CD14-positive monocyte (primary cell): ENCODE measurements at regions not wholly inside any gene's neighbourhood (a gene's known extent, or its start where the extent isn't known, plus 50 kb on each side); places are given as distances from the start of the nearest gene placed in this dataset.

Source experiments
- DNase-seq, 3 donors: peaks; one replicate each; pipeline ENCODE4 v3.0.0-alpha.2; 2011 to 2022
- H2AFZ ChIP-seq: 2 replicates; pipeline ENCODE4 v1.6.0; 2012; ENCODE audit warnings: mild to moderate bottlenecking, low read depth, low read length, inconsistent platforms; ENCODE audit not compliant: insufficient read depth, poor library complexity, severe bottlenecking
- H3K27ac ChIP-seq, 2 donors: 1 replicate in 1 of 2; 2 replicates in 1 of 2; pipeline ENCODE4 v1.5.1; 2012 to 2013; ENCODE audit warnings: low read length in 2 of 2, control low read depth in 1 of 2, inconsistent platforms in 1 of 2, low read depth in 1 of 2, mild to moderate bottlenecking in 1 of 2
- H3K27me3 ChIP-seq, 2 donors: one replicate each; pipeline versions ENCODE4 v1.6.0 to v1.6.1; 2011 to 2013; ENCODE audit warnings: low read length in 2 of 2; ENCODE audit not compliant: control insufficient read depth in 2 of 2, insufficient read depth in 2 of 2
- H3K36me3 ChIP-seq, 2 donors: replicated peaks in 1 of 2; 1 replicate in 1 of 2; 2 replicates in 1 of 2; pipeline versions ENCODE4 v1.5.1 to v1.6.1; 2012 to 2013; ENCODE audit warnings: low read length in 2 of 2, control low read depth in 1 of 2, inconsistent platforms in 1 of 2, mild to moderate bottlenecking in 1 of 2; ENCODE audit not compliant: insufficient read depth in 2 of 2, control insufficient read depth in 1 of 2
- H3K4me1 ChIP-seq, 2 donors: 1 replicate in 1 of 2; 2 replicates in 1 of 2; pipeline versions ENCODE4 v1.5.1 to v1.6.1; 2012 to 2013; ENCODE audit warnings: low read length in 2 of 2, control low read depth in 1 of 2, inconsistent platforms in 1 of 2, mild to moderate bottlenecking in 1 of 2, moderate library complexity in 1 of 2; ENCODE audit not compliant: insufficient read depth in 2 of 2, control insufficient read depth in 1 of 2
- H3K4me2 ChIP-seq: replicated peaks from 2 replicates; pipeline ENCODE3; 2012; ENCODE audit warnings: low read length, moderate library complexity, mild to moderate bottlenecking; ENCODE audit not compliant: poor library complexity, severe bottlenecking; ENCODE audit errors: extremely low read depth
- H3K4me3 ChIP-seq, 3 experiments: fragments of 200-600 bp in 1 of 3; sonication (generic) in 1 of 3; replicated peaks in 1 of 3; 1 replicate in 2 of 3; 2 replicates in 1 of 3; pipeline ENCODE4 v1.5.1; 2011 to 2013; ENCODE audit warnings: low read length in 3 of 3, mild to moderate bottlenecking in 3 of 3, control low read depth in 2 of 3, low read depth in 2 of 3, inconsistent platforms in 1 of 3, moderate library complexity in 1 of 3
- H3K79me2 ChIP-seq: 2 replicates; pipeline ENCODE4 v1.6.0; 2012; ENCODE audit warnings: mild to moderate bottlenecking, control low read depth, inconsistent platforms, low read length, moderate library complexity; ENCODE audit not compliant: insufficient read depth
- H3K9ac ChIP-seq: 2 replicates; pipeline ENCODE4 v1.6.0; 2017; ENCODE audit warnings: low read length, mild to moderate bottlenecking; ENCODE audit not compliant: insufficient read depth, poor library complexity, severe bottlenecking
- H3K9me3 ChIP-seq, 2 donors: replicated peaks in 1 of 2; 1 replicate in 1 of 2; 2 replicates in 1 of 2; pipeline versions ENCODE4 v1.5.1 to v1.6.1; 2012 to 2013; ENCODE audit warnings: low read length in 2 of 2, control low read depth in 1 of 2; ENCODE audit not compliant: control insufficient read depth in 1 of 2, insufficient read depth in 1 of 2
- H4K20me1 ChIP-seq: 2 replicates; pipeline ENCODE4 v1.6.0; 2012; ENCODE audit warnings: mild to moderate bottlenecking, low read length, control low read depth, moderate library complexity; ENCODE audit not compliant: insufficient read depth
- H3K27ac Mint-ChIP-seq, 7 donors: one replicate each; pipeline ENCODE4 v1.8.0; 2020; ENCODE audit warnings: mild to moderate bottlenecking in 7 of 7, mixed read lengths in 7 of 7, moderate library complexity in 6 of 7, inconsistent platforms in 2 of 7
- H3K27me3 Mint-ChIP-seq, 3 donors: one replicate each; pipeline ENCODE4 v1.8.0; 2021 to 2022; ENCODE audit warnings: low read depth in 3 of 3, mild to moderate bottlenecking in 3 of 3, mixed read lengths in 3 of 3, moderate library complexity in 3 of 3, inconsistent platforms in 1 of 3
- H3K36me3 Mint-ChIP-seq, 2 donors: one replicate each; pipeline ENCODE4 v1.8.0; 2020; ENCODE audit warnings: mixed read lengths in 2 of 2, inconsistent platforms in 1 of 2, mild to moderate bottlenecking in 1 of 2
- H3K4me1 Mint-ChIP-seq: one replicate; pipeline ENCODE4 v1.8.0; 2020; ENCODE audit warnings: mild to moderate bottlenecking, mixed read lengths
- H3K4me3 Mint-ChIP-seq, 2 donors: one replicate each; pipeline ENCODE4 v1.8.0; 2020; ENCODE audit warnings: mild to moderate bottlenecking in 2 of 2, mixed read lengths in 2 of 2, moderate library complexity in 1 of 2
- H3K9me3 Mint-ChIP-seq, 7 donors: one replicate each; pipeline ENCODE4 v1.8.0; 2020 to 2022; ENCODE audit warnings: mixed read lengths in 7 of 7, mild to moderate bottlenecking in 6 of 7, moderate library complexity in 6 of 7, inconsistent platforms in 2 of 7
- CTCF ChIP-seq: fragments of 200-600 bp; IDR thresholded peaks from one replicate; pipeline ENCODE4 v1.8.0; 2022; ENCODE audit warnings: antibody characterized with exemption, mild to moderate bottlenecking
- WGBS: methylation state at CpG from one replicate; pipeline ENCODE4 v1.1.5; 2013; ENCODE audit warnings: missing lambda C conversion rate; ENCODE audit not compliant: insufficient coverage; 5-methylcytosine and 5-hydroxymethylcytosine counted together
- intact Hi-C, 2 donors: fragments of 100-400 bp; cut with micrococcal nuclease; formaldehyde crosslinking; loops; one replicate each; pipeline versions ENCODE4 v1.15.0 to v1.15.1; 2023

DNA sequence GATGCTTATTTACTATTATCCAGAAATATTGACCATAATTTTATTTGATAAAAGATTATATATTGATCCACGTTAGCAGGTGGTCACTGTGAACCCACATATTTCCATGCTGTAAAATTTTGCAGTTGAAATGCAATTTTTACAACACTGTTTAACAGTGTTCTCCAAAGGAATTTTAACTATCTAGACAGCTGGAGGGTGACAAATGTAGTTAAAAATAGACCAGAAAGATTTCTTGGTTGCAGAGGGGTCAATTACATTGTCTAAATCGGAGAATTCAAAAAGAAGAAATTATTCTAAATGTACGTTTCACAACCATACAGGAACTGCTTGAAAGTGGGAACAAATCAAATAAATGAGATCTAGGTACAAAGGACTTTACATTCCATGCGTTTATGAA lies 625.2 kb upstream of the NCAM2 start:
- Histone ChIP-seq H4K20me1 (no peaks in the 10 kb centered on the region), H3K4me2 (no peak overlapping the region)
- intact Hi-C loops, result no loop called here

DNA sequence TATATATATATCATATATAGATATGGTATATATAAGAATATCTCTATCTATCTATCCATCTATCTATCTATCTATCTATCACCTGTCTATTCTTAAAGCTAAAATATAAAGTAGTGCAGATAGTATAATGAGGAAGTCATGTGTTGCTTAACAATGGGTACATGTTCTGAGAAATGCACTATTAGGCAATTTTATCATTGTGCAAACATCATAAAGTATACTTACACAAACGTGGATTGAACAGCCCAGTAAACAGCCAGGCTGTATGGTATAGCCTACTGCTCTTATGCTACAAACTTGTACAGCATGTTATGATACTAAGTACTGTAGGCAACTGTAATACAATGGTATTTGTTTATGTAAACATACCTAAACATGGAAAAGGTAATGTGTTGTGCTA lies 621.0 kb upstream of the NCAM2 start:
- peaks cover 6 to 16% of the 10 kb centered on the region in 2 donors for H3K4me1 ChIP-seq
- peak overlapping the region in 1 of 3 experiments; percentile 28 for H3K4me3 ChIP-seq
- H3K27ac ChIP-seq, result peak overlapping the region in 1 of 2 donors; percentile 66
- no peaks in the 10 kb centered on the region for H3K27me3 ChIP-seq
- H3K4me2 ChIP-seq, result peak overlapping the region; percentile 2
- intact Hi-C loops, result no loop called here
- H3K4me1 Mint-ChIP-seq, result peaks cover 16% of the 10 kb centered on the region
- H3K36me3 ChIP-seq, result no peaks in the 10 kb centered on the region
- H3K9me3 ChIP-seq, result peaks cover 4 to 7% of the 10 kb centered on the region in 2 donors
- peaks cover 4 to 12% (median 8%) of the 10 kb centered on the region in 7 donors for H3K9me3 Mint-ChIP-seq
- no peak for TF ChIP-seq CTCF
- H3K36me3 Mint-ChIP-seq, result no peaks in the 10 kb centered on the region
- no peak overlapping the region for H3K9ac ChIP-seq
- WGBS, result no CpG with 5 or more reads among the region's 1 CpG
- H3K27ac Mint-ChIP-seq, result peak overlapping the region in 1 of 7 donors; percentile 9
- no peak overlapping the region for H2AFZ ChIP-seq
- no peaks in the 10 kb centered on the region for H3K79me2 ChIP-seq
- H4K20me1 ChIP-seq, result no peaks in the 10 kb centered on the region
- peaks cover 0 to 1% (median 0%) of the 10 kb centered on the region in 3 donors for H3K27me3 Mint-ChIP-seq
- H3K4me3 Mint-ChIP-seq, result no peak overlapping the region
- DNase-seq, result peak; percentile 21 to 27 (median 26)

More for the DNA sequence above, 625.2 kb upstream of the NCAM2 start:
- Histone ChIP-seq H3K9me3 (peaks cover under 1 to 3% of the 10 kb centered on the region in 2 donors), H3K79me2 (no peaks in the 10 kb centered on the region), H3K4me3 (no peak overlapping the region), H3K9ac (no peak overlapping the region), H3K27ac (no peak overlapping the region), H3K27me3 (no peaks in the 10 kb centered on the region), H3K36me3 (no peaks in the 10 kb centered on the region), H2AFZ (no peak overlapping the region), H3K4me1 (peaks cover 6 to 16% of the 10 kb centered on the region in 2 donors)
- Mint-ChIP-seq H3K27ac (no peak overlapping the region), H3K4me1 (peaks cover 16% of the 10 kb centered on the region), H3K36me3 (no peaks in the 10 kb centered on the region), H3K4me3 (no peak overlapping the region), H3K27me3 (no peaks in the 10 kb centered on the region), H3K9me3 (peaks cover 0 to 16% (median 6%) of the 10 kb centered on the region in 7 donors)
- no CpG with 5 or more reads among the region's 4 CpGs for WGBS
- TF ChIP-seq CTCF, result no peak
- no peak for DNase-seq
